Stimulated activated CD4-positive, alpha-beta T cell treated with anti-CD3 and anti-CD28 coated beads, Interleukin-4, amount 100 ng/mL, for 24 hours (primary cell): ENCODE measurements at regions not wholly inside any gene's neighbourhood (a gene's known extent, or its start where the extent isn't known, plus 50 kb on each side); places are given as distances from the start of the nearest gene placed in this dataset.
"Not testable (repeated sequence)": the region's sequence is repeated elsewhere in the genome, so short reads cannot be mapped to it uniquely, and the experiment has no call there.

Source experiments
- DNase-seq: peaks from one replicate; pipeline ENCODE4 v3.0.0-alpha.2; 2020

DNA sequence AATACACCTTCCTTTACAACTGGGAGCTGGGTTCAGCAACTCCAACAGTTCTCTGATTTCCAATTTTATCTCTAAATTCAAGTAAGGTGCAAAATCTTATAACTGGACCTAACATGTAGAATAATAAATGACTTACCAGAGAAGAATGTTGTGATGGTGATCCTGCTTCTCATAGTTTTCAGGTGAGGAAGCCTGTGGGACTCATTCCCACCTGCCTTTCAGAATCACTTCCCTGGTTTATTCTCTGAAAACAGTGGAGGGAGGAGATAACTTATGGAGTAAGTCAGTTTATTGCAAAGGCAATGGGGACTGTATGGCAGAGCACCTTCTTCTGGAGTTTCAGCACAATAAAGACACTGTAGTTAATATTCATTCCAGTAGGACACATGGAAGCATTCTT is 1188.2 kb upstream of the FAM98A start:
- no peak for DNase-seq

DNA sequence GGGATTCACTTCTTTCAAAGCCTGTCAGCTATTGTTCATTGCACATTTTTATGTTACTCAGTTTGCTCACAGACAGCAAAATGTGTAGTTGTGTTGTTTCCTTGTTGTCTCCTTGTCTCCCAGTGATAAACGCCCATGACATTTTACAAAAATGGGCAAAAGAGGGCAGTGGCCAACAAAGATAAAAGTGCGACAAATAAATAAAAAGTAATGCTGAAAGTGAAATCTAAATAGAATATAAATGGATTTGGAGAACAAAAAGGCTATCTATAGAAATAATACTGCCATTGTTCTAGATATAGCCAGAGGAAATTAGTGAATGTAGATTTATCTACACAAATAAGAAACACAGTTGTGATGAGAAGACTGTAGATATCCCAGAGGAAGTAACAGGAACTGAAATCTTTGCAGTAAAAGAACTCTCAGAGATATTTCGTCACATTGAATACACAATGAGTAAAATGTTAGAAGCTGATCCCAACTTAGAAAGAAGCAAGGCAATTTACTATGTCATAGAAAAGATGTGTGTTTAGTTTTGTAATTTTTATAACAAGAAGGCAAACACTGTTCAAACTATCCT is 1186.2 kb upstream of the FAM98A start:
- no peak for DNase-seq

DNA sequence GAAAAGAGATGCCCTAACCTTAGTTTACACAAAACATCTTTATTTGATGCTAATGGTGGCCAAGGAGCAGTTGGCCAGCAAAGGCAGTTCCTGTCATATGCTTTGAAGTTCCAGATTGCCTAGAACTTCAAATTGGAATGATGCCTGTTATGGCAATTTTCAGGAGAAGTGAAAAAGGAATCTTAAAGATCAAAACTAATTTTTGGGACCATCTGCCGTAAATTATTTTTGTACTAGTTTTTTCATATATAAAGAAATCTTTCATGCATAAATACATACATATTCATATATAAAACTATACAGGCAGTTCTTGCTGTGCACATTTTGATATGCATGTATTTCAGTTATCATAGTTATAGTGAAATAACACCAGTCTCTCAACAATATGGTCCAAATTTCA is 1185.6 kb upstream of the FAM98A start:
- no peak for DNase-seq

DNA sequence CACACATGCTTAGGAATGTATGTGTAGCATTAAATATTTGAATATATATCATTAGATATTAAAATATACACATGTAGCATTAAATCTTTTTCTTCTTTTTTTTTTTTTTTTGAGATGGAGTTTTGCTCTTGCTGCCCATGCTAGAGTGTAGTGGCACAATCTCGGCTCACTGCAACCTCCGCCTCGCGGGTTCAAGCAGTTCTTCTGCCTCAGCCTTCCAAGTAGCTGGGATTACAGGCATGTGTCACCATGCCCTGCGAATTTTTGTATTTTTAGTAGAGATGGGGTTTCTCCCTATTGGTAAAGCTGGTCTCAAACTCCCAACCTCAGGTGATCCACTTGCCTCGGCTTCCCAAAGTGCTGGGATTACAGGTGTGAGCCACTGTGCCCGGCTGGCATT is 1151.6 kb upstream of the FAM98A start:
- DNase-seq: not testable (repeated sequence)

DNA sequence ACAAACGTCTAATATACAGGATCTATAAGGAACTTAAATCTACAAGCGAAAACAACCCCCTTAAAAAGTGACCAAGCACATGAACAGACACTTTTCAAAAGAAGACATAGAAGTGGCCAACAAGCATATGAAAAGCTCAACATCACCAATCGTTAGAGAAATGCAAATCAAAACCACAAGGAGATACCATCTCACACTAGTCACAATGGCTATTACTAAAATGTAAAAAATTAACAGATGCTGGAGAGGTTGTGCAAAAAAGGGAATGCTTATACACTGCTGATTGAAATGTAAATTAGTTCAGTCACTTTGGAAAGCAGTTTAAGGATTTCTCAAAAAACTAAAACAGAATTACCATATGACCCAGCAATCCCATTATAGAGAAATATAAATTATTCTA is 1148.5 kb upstream of the FAM98A start:
- no peak for DNase-seq

DNA sequence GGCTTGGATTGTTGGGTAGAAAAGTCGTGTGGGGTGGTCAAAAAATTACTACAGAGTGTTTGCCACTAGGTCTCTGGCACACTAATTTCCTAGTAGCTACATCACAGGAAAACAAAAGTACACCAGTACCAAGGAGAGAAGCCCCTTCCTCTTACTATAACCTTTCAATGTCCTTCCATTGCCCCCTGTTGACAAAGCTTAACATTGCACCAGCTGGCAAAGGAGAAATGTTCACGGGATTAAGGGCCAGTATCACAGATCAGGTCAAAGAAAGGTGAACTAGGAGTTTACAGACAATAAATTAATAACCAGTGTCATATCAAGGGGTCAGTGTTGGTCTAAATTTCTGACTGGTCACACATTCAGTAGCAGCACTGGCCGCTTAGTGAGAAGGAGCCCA is 1139.6 kb upstream of the FAM98A start:
- no peak for DNase-seq

DNA sequence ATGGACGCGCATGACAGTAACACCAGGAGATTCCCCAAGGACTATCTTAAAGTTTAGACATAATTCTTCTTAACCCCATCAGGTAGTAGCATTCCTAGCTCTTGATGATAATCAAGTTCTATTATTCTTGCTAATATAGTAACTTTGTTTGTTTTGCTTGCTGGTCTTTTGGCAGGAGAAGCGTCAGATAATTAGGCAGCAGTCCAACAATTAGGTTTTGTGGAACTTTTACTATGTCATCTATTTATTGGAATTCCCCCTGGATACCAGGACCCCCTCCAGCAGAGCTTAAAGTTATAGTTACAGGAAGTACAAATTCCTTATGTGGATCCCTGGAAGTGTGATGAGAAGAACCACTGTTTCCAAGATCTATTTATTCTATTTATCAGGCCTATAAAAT is 1138.0 kb upstream of the FAM98A start:
- no peak for DNase-seq

DNA sequence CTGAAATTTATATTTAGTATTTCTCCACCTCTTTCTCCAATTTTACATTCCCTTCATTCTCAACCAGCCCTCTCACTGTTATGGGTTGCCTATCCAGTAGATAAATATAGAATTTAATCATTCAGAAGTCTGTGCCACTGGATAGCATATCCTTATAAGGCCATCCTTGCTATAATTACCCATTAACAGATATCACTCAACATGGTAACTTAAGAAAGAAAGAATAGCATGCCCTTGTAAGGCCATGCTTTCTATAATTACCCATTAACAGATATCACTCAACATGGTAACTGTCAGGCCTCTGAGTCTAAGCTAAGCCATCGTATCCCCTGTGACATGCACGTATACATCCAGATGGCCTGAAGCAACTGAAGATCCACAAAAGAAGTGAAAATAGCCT is 1137.4 kb upstream of the FAM98A start:
- DNase-seq: no peak

DNA sequence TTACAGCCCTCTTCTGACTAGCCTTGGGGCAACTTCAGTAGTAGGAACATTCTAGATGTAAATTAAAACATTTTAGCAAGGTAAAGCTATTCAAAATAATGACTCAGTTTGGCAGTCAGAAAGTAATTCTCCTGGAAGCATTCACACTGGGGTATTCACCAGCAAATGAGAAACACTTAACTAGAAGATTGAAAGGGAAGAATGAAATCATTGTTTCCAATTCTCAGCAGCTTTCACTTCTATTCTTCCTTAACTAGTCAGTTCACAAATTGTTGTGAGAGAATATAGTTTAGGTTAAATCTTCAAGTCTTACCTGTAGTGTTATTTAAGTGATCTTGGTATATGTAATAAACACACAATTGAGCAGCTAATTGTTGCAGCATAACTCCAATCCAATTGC is 1135.6 kb upstream of the FAM98A start:
- no peak for DNase-seq

DNA sequence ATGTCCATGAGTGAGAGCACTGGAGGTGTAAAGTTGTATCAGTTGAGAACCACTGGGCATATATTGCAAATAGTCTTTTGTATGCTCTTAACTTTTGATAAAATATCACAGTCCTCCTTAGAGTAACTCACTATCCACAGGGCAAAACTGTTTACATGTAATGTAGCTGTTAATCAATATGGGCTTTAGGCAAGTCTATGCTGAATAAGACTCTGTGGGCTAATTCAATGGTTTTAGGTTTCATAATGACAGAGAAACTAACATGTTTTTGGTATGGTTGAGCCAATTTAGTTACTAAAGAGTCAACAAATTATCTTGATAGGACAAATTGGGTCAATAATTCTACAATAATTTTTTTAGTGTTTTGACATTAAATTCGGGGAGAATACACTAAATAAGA is 1134.9 kb upstream of the FAM98A start:
- no peak for DNase-seq

DNA sequence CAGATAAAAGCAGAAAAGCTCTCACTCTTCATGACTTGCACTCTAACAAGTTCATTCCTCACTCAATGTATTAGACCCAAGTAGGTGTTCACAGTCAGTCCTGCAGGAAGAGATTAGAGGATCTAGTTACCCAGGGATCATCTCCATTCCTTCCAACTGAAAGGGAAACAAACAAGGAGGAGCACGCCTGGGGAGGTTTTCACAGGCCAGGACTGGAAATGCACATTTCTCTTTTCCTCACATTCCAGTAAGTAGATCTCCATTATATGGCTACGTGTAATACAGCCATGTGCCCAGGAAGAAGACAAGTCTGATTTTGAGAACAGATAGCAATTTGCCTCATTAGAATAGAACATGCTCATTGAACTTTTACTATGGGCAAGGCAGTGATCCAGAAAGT is 1132.2 kb upstream of the FAM98A start:
- DNase-seq: no peak

DNA sequence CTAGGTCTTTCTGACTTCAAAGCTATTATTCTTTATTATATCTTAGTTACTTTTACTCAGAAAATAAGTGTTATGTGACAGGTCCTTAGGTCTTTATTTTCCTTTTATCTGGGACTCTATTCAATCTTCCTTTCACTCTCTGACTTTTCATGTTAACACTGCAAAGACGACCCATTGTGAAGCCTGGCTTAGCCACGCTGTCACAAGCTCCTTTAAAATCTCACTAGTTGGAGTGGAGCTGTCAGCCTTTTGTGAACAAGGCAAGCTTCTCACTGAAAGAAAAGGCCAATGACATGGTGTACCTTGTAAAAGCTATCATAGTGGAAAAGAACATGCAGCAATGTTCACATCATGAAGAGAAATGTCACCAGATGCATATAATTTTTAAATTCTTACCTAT is 1130.7 kb upstream of the FAM98A start:
- no peak for DNase-seq

DNA sequence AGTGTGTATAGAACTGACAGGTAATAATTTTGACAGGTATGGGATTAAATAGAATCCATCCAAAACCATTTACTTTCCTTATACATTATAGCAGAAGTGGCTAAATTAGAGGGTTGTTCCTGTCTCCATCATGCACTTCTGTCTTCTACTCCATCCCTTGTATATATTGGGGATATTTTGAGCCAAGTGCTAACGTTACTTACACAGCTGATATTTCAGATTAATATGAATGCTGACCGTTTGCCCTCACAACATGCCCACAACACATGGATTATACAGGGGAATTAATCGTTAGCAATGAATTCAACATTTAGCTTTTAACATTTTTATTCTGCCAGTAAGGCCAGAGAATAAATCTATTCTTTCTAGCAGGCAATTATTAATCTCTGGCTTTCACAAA is 1125.0 kb upstream of the FAM98A start:
- no peak for DNase-seq

DNA sequence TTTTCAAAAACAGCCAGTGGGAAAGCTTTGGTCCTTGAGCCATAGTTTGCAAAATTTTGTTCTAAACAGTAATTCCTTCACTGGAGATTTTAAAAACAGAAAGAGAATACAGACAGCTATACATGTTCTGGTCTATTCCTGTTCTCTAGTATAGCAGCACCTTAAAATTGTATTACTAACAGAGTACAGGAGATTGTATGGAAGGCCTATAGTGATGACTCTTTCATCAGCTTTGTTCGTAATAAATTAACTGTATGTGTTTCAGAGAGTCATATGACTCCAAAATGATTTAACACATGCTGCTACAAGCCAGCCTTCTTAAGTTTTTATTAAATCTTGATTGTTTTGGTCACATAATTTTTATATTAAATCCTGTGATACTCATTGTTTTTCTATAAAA is 1124.6 kb upstream of the FAM98A start:
- no peak for DNase-seq

DNA sequence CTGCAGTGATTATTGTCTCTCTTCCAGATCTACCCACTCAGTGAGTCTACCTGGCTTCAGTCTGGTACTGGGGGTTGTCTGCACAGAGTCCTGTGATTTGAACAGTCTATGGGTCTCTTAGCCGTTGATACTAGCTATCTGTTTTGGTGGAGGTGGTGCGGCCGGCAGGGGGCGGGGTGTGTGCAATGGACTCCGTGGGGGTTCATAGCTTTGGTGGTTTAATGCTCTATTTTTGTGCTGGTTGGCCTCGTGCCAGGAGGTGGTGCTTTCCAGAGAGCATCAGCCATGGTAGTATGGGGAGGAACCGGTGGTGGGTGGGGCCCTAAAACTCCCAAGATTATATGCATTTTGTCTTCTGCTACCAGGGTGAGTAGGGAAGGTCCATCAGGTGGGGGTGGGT is 1120.1 kb upstream of the FAM98A start:
- no peak for DNase-seq

DNA sequence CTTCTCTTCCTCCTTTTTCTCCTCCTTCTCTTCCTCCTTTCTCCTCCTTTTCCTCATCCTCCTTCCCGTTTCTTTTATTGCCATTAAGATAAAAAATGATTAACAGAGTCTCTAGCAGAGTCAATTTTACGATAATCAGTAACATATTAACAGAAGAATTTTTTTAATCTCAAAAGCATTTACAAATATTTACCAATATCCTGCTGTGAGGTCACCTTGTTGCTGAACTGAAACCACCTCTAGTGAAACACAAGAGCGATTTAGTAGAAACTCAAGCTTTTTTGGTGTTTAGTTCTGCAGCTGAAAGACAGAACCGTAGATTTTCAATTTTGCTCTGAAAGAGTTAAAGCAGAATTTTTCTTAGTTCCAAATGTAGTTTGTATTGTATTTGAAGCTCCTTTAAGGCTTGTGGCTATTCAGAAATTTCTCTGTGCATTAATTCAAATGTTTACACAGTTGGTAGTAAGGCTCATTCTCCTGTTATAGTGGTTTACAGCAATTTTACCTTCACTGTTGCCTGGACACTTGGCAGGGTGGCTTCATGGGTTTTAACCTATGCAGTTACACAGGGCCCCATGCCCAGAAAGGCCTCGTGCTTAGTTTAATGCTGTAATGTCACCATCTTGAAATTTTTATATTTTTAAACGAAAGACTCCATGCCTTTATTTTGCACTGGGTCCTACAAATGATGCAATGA is 1106.6 kb upstream of the FAM98A start:
- DNase-seq: no peak

DNA sequence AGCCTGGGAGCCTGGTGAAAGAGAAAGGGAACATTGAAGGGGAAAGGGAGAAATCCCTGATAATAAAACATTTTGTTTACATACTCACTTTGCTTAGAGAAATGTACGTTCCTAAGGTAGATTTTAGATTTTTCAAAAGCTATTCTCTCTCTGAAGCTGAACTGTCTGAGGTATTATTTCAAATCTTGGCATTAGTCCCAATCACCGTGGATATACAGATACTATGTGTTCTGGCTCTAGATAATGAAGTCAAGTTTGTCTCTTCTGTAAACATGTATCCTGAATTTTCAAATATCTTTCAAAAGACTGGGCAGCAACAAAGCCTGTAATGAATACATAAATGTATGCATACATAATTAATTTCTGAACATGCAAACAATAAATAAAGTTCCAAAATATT is 1104.2 kb upstream of the FAM98A start:
- DNase-seq: no peak

DNA sequence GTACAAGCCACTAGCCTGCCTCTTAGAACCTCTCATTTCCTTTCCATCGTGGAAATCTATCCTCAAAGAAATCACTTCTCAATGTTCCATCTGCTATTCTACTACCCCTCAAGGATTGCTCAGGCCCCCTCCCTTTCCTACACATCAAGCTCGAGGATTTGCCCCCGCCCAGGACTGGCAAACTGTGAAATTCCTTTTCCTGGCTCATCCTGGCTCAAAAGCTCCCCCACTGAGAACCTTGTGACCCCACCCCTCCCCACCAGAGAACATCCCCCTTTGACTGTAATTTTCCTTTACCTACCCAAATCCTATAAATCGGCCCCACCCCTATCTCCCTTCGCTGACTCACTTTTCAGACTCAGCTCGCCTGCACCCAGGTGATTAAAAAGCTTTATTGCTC is 1103.3 kb upstream of the FAM98A start:
- not testable (repeated sequence) for DNase-seq

DNA sequence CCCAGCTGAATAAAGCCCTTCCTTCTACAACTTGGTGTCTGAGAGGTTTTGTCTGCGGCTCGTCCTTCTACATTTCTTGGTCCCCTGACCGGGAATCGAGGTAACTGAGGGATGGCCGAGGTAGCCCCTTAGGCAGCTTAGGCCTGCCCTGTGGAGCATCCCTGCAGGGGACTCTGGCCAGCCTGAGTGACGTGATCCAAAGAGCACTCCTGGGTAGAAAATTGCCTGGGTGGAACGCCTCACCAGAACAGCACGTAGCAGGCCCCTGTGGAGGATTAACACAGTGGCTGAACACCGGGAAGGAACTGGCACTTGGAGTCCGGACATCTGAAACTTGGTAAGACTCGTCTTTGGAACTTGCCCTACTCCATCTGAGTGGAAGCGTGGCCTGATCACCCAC is 1078.5 kb upstream of the FAM98A start:
- not testable (repeated sequence) for DNase-seq

DNA sequence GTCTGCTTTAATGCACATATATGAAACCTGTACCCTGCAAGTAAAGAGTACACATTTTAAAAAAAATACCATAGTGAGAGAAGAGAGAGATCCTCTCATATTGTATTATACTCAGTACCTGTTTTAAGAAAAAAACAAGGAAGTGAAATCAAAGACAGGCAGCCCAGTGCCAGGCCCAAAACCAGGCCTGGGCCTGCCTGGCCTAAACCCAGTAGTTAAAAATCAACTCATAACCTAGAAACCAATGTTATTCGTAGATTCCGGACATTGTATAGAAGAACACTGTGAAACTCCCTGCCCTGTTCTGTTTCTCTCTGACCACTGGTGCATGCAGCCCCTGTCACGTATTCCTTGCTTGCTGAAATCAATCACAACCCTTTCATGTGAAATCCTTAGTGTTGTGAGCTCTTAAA is 1078.0 kb upstream of the FAM98A start:
- not testable (repeated sequence) for DNase-seq

DNA sequence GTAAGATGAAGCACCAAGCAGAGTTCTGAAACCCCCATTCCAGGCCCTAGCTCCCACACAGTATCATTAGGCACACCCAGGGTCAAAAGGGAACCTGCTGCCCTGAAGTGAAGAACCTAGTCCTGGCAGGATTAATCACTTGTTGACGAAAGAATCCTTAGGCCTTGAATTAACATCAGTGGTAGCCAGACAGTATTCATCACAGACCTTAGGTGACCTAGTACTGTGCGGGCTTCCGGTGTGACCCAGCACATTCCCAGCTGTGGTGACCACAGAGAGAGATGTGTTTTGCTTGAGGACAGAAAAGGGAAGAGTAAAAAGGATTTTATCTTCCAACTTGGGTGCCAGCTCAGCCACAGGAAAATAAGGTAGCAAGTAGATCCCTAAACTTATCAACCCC is 1071.4 kb upstream of the FAM98A start:
- DNase-seq: no peak

DNA sequence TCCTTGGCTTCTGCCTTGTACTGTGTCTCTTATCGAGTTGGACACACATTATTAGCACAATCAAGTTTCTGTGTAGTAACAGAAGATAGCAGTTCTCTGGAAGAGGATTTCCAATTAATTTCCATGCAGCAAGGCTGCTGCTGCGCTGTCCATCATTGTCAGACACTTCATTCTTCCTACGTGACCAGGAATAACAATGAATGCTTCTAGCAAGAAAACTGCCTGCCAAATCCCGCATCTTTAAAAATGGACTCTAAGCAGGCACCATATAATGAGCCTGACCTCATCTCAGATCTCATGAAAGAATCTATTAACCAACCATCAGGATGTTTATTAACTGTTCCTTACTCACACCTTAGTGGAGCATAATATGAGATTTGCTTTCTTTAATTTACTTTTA is 1067.7 kb upstream of the FAM98A start:
- DNase-seq: no peak

DNA sequence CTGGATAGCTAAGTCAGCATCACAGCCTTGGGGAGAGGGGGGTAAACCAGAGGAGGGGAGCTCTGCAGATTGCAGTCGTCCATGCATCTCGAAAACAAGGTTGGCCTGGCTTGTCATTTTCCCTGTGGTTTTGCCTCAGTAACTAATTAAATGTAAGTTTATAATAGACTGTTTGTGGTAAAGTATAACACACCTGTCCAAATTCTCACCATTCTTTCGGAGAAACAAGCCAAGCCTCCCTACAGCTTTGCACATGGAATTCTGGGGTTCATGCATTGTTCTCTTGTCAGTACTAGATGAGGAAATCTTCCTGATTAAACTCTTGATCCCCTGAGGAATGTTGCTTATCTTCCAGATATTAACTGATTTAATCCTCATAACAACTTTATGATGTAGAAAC is 1065.2 kb upstream of the FAM98A start:
- DNase-seq: no peak

DNA sequence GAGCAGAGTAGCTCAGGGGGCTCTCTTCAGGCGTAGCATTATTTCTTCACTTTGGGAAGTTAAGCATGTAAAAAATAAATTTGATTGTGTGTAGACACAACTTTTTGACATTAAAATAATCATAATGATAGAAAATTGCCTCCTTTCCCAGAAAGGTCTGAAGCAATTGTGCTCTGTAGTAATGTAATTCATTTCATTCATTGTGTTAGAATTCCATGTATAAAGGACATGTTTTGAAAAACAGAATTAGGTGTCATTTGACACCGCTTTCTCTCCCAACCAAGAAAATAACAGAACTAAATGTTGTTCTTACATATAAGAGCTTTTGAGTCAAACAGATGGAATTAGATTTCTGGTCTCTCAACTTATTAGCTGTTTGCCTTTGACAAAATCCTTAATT is 1064.2 kb upstream of the FAM98A start:
- DNase-seq: no peak

DNA sequence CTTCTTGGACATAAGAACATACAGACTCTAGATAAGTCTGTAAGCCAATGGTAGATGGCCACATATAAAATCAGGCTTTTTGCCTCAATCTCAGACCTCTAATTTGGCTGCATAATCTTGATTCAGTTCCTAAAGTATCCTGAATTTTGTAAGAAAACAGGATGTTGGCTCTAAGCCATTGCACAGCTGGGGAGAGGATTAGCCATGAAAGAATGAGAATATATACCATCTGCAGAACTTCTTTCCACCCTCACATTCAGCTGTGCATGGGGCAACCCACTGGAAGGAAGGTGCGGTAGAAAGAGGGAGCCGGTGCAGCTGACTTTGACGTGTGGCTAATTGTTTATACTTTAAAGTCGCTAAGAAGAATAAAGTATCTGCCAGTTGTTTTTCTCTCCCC is 1061.6 kb upstream of the FAM98A start:
- DNase-seq: no peak
